K562 (cell line): ENCODE measurements at regions not wholly inside any gene's neighbourhood (a gene's known extent, or its start where the extent isn't known, plus 50 kb on each side); places are given as distances from the start of the nearest gene placed in this dataset.
A peak's percentile ranks its signal among the peaks of the same experiment; 100 is the strongest.

Experiments
- ATAC-seq: fragments of 200-7000 bp; cut with Tn5 transposase; 3 replicates; pipeline ENCODE4 v1.9.1; 2020; ENCODE audit warnings: moderate library complexity
- BruUV-seq: library from RNA; stranded (reverse); fragments of 400-500 nt; replicated peaks from 2 replicates; lab custom pipeline; 2021; lab: Mats Ljungman, UMichigan
- CTCF ChIA-PET: fragments of 300-600 bp; formaldehyde crosslinking; extraction: SDS; loops from one replicate; lab custom pipeline; 2021; ENCODE audit warnings: low intra/inter-chr PET ratio; lab: Yijun Ruan, JAX
- POLR2A ChIA-PET: fragments of 300-600, 350-650 bp; sonication (Branson Sonifier 250); formaldehyde crosslinking; extraction: SDS; loops from one replicate; lab custom pipeline; 2021; ENCODE audit warnings: antibody characterized with exemption, inconsistent platforms; lab: Yijun Ruan, JAX
- DNase-seq, 4 experiments: peaks; one replicate each; pipeline versions ENCODE4 v3.0.0 to v3.0.0-alpha.2; 2011 to 2018; ENCODE audit warnings: low spot score in 3 of 4, mixed read lengths in 3 of 4; ENCODE audit errors: extremely low read depth in 1 of 4
- FAIRE-seq: peaks from 2 replicates; lab custom pipeline; 2011; peaks lifted over from hg19 to GRCh38; lab: Jason Lieb, UNC
- H2AFZ ChIP-seq: 2 replicates; pipeline ENCODE4 v1.6.0; 2011; ENCODE audit warnings: low read depth, low read length, control low read depth, inconsistent platforms
- H3K27ac ChIP-seq: fragments of 200-600 bp; 3 replicates; pipeline ENCODE4 v1.8.0; 2011; ENCODE audit warnings: low read depth, mild to moderate bottlenecking, control low read depth, inconsistent platforms, low read length, moderate library complexity, mixed read lengths; ENCODE audit errors: extremely low read depth
- H3K27me3 ChIP-seq, 2 experiments: fragments of 300-600 bp in 1 of 2; 2 replicates in 1 of 2; 3 replicates in 1 of 2; pipeline versions ENCODE4 v1.6.0 to v1.8.0; 2011; ENCODE audit warnings: inconsistent platforms in 2 of 2, low read length in 2 of 2, mild to moderate bottlenecking in 1 of 2, mixed read lengths in 1 of 2, moderate library complexity in 1 of 2; ENCODE audit not compliant: control insufficient read depth in 2 of 2, insufficient read depth in 2 of 2
- H3K36me3 ChIP-seq: fragments of 300-600 bp; 3 replicates; pipeline ENCODE4 v1.8.0; 2011; ENCODE audit warnings: mild to moderate bottlenecking, low read length, inconsistent platforms; ENCODE audit not compliant: control insufficient read depth, insufficient read depth
- H3K4me1 ChIP-seq, 2 experiments: fragments of 200-600 bp in 1 of 2; replicated peaks in 1 of 2; 2 replicates in 1 of 2; 3 replicates in 1 of 2; pipeline versions ENCODE4 v1.5.1 to v1.8.0; 2011; ENCODE audit warnings: inconsistent platforms in 2 of 2, low read length in 2 of 2, mild to moderate bottlenecking in 1 of 2, mixed read lengths in 1 of 2, moderate library complexity in 1 of 2; ENCODE audit not compliant: control insufficient read depth in 2 of 2, insufficient read depth in 2 of 2
- H3K4me2 ChIP-seq: 2 replicates; pipeline ENCODE4 v1.6.1; 2011; ENCODE audit warnings: low read length, control low read depth, inconsistent platforms, mixed read lengths; ENCODE audit not compliant: insufficient read depth
- H3K4me3 ChIP-seq: fragments of 200-600 bp; sonication (generic), shearing (Covaris generic); 2 replicates; pipeline ENCODE4 v1.5.1; 2016; ENCODE audit warnings: control low read depth, inconsistent platforms
- H3K79me2 ChIP-seq: fragments of 200-600 bp; 3 replicates; pipeline ENCODE4 v1.8.0; 2011; ENCODE audit warnings: low read length, inconsistent platforms; ENCODE audit not compliant: control insufficient read depth, insufficient read depth
- H3K9ac ChIP-seq, 2 experiments: 2 replicates each; pipeline versions ENCODE4 v1.6.0 to v1.6.1; 2011; ENCODE audit warnings: low read depth in 2 of 2, low read length in 2 of 2, control low read depth in 1 of 2, inconsistent platforms in 1 of 2, mild to moderate bottlenecking in 1 of 2, mixed read lengths in 1 of 2; ENCODE audit not compliant: insufficient read depth in 1 of 2
- H3K9me1 ChIP-seq: one replicate; pipeline ENCODE4 v1.6.0; 2011; ENCODE audit warnings: inconsistent platforms, mild to moderate bottlenecking, low read length, moderate library complexity; ENCODE audit not compliant: control insufficient read depth, insufficient read depth
- H3K9me3 ChIP-seq: replicated peaks from 2 replicates; pipeline ENCODE4 v1.5.1; 2011; ENCODE audit warnings: low read depth, low read length, inconsistent platforms; ENCODE audit not compliant: control insufficient read depth, insufficient read depth
- H4K20me1 ChIP-seq: replicated peaks from 2 replicates; pipeline ENCODE4 v1.6.1; 2011; ENCODE audit warnings: low read length, inconsistent platforms, mixed read lengths; ENCODE audit not compliant: control insufficient read depth, insufficient read depth
- NFYB ChIP-seq: IDR thresholded peaks from 2 replicates; pipeline ENCODE4 v1.6.1; 2011; ENCODE audit warnings: mild to moderate bottlenecking, moderate library complexity; ENCODE audit not compliant: insufficient read length; ENCODE audit errors: extremely low read depth
- SRF ChIP-seq, 2 experiments: fragments of 250-450, 450-650 bp in 1 of 2; sonication (Bioruptor Pico) in 1 of 2; sonication (generic) in 1 of 2; formaldehyde crosslinking; IDR thresholded peaks; 2 replicates each; pipeline versions ENCODE4 v1.5.0 to v1.5.1; 2020 to 2022; ENCODE audit warnings: mild to moderate bottlenecking in 1 of 2, missing genetic modification reagents in 1 of 2
- XRCC3 ChIP-seq: fragments of 450-650 bp; IDR thresholded peaks from 2 replicates; pipeline ENCODE4 v1.6.1; 2017; ENCODE audit warnings: mild to moderate bottlenecking, moderate library complexity
- WGBS: fragments of 100-300 bp; shearing (Covaris generic); methylation state at CpG from one replicate; pipeline ENCODE4 v1.1.6; 2016; ENCODE audit warnings: low coverage, mixed read lengths; ENCODE audit not compliant: insufficient coverage; ENCODE audit errors: missing lambda C conversion rate; 5-methylcytosine and 5-hydroxymethylcytosine counted together
- in situ Hi-C: fragments of 300-500 bp; cut with MboI; formaldehyde crosslinking; loops from 4 replicates; pipeline ENCODE4 v1.15.0; 2018; ENCODE audit warnings: inconsistent platforms, mixed read lengths
- intact Hi-C: fragments of 100-400 bp; cut with micrococcal nuclease; formaldehyde crosslinking; loops from 2 replicates; pipeline ENCODE4 v1.14.2; 2022
- TF ChIP-seq, protein P1 (sequence below): fragments of 200-800 bp; sonication (Bioruptor generic); IDR thresholded peaks from 2 replicates; pipeline ENCODE4 v1.6.1; 2017; ENCODE audit warnings: missing genetic modification characterization, missing compliant biosample characterization
- TF ChIP-seq, protein P2 (sequence below): fragments of 450-650 bp; formaldehyde crosslinking; IDR thresholded peaks from 2 replicates; pipeline ENCODE4 v1.4.0; 2022; ENCODE audit warnings: missing genetic modification characterization

DNA sequence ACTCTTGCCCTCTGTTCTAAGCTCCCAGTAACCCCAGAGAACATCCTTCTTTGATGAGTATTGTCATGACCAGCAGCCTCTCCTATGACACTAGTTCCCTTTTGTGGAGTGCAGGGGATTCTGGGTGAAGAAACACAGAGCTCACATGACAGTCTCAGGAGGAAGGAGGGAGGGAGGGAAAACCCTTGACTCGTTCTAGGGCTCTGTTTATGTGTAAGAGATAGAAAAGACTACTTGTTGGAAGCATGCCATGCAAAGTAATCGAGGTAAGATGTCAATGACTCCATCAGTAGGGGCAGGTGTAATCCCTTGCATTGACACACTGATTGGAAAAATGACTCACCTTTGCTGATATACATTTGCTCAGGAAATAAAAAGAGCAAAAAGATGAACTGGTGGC, 190.2 kb upstream of the ELL2 start:
- Histone ChIP-seq H3K9ac (no peak overlapping the region), H3K36me3 (no peaks in the 10 kb centered on the region), H3K9me1 (no peaks in the 10 kb centered on the region), H3K27ac (no peak overlapping the region)
- DNase-seq: no peak
- CTCF ChIA-PET: no interaction called here
- TF ChIP-seq SRF (CRISPR knock-in tag; IDR thresholded peaks at IDR 0.05) (no peak), NFYB (no peak), XRCC3 (no peak)
- TF ChIP-seq, protein P1, sequence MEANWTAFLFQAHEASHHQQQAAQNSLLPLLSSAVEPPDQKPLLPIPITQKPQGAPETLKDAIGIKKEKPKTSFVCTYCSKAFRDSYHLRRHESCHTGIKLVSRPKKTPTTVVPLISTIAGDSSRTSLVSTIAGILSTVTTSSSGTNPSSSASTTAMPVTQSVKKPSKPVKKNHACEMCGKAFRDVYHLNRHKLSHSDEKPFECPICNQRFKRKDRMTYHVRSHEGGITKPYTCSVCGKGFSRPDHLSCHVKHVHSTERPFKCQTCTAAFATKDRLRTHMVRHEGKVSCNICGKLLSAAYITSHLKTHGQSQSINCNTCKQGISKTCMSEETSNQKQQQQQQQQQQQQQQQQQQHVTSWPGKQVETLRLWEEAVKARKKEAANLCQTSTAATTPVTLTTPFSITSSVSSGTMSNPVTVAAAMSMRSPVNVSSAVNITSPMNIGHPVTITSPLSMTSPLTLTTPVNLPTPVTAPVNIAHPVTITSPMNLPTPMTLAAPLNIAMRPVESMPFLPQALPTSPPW (CRISPR knock-in tag): peak; percentile 17; the same call in 1 of the 2 replicates
- TF ChIP-seq, protein P2, sequence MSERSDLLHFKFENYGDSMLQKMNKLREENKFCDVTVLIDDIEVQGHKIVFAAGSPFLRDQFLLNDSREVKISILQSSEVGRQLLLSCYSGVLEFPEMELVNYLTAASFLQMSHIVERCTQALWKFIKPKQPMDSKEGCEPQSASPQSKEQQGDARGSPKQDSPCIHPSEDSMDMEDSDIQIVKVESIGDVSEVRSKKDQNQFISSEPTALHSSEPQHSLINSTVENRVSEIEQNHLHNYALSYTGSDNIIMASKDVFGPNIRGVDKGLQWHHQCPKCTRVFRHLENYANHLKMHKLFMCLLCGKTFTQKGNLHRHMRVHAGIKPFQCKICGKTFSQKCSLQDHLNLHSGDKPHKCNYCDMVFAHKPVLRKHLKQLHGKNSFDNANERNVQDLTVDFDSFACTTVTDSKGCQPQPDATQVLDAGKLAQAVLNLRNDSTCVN (CRISPR knock-in tag): no peak
- TF ChIP-seq, all 486 proteins: peak for 1
- Histone ChIP-seq H3K4me3 (no peak overlapping the region), H3K9me3 (no peaks in the 10 kb centered on the region), H4K20me1 (no peaks in the 10 kb centered on the region), H3K27me3 (peaks cover 0 to 5% of the 10 kb centered on the region in 2 experiments; a peak in 1 of 5 replicates), H3K79me2 (no peaks in the 10 kb centered on the region), H3K4me2 (no peak overlapping the region), H3K4me1 (no peaks in the 10 kb centered on the region), H2AFZ (no peak overlapping the region)
- intact Hi-C loops (no loop called here), in situ Hi-C loops (no loop called here)
- WGBS: 0% methylated on average over 2 of the region's 2 CpGs
- POLR2A ChIA-PET: no interaction called here
- FAIRE-seq: no peak
- BruUV-seq: no TSS peak
- no peak for ATAC-seq
